Trophoblast cell (in vitro differentiated cells and primary cell): ENCODE measurements at regions not wholly inside any gene's neighbourhood (a gene's known extent, or its start where the extent isn't known, plus 50 kb on each side); places are given as distances from the start of the nearest gene placed in this dataset.

ENCODE experiments used
- DNase-seq, 2 donors: peaks; one replicate each; pipeline ENCODE4 v3.0.0-alpha.2; 2016
- H2AFZ ChIP-seq: 2 replicates; pipeline ENCODE4 v1.6.1; 2013; ENCODE audit warnings: low read length, moderate library complexity, mild to moderate bottlenecking; ENCODE audit not compliant: insufficient read depth, poor library complexity
- H2AK5ac ChIP-seq: 2 replicates; pipeline ENCODE4 v1.6.1; 2013; ENCODE audit warnings: mild to moderate bottlenecking, low read length
- H2BK120ac ChIP-seq: 2 replicates; pipeline ENCODE4 v1.6.1; 2013; ENCODE audit warnings: low read length, mild to moderate bottlenecking, moderate library complexity; ENCODE audit not compliant: insufficient read depth, poor library complexity
- H2BK12ac ChIP-seq: 2 replicates; pipeline ENCODE4 v1.6.1; 2013; ENCODE audit warnings: mild to moderate bottlenecking, low read length, moderate library complexity
- H2BK5ac ChIP-seq: 2 replicates; pipeline ENCODE4 v1.6.1; 2013; ENCODE audit warnings: low read length, low read depth, moderate library complexity, mild to moderate bottlenecking; ENCODE audit not compliant: poor library complexity
- H3K14ac ChIP-seq: 2 replicates; pipeline ENCODE4 v1.6.1; 2013; ENCODE audit warnings: mild to moderate bottlenecking, low read length
- H3K18ac ChIP-seq: 2 replicates; pipeline ENCODE4 v1.6.1; 2013; ENCODE audit warnings: mild to moderate bottlenecking, low read length
- H3K23ac ChIP-seq: 2 replicates; pipeline ENCODE4 v1.6.1; 2013; ENCODE audit warnings: low read length
- H3K27ac ChIP-seq: 2 replicates; pipeline ENCODE4 v1.5.1; 2013; ENCODE audit warnings: low read depth, mild to moderate bottlenecking, inconsistent platforms, low read length, moderate library complexity
- H3K27me3 ChIP-seq: 2 replicates; pipeline ENCODE4 v1.6.1; 2013; ENCODE audit warnings: inconsistent platforms, mild to moderate bottlenecking, low read length, moderate library complexity; ENCODE audit not compliant: insufficient read depth
- H3K36me3 ChIP-seq, 2 experiments: 1 replicate in 1 of 2; 2 replicates in 1 of 2; pipeline ENCODE4 v1.6.1; 2013; ENCODE audit warnings: low read length in 2 of 2, mild to moderate bottlenecking in 2 of 2, moderate library complexity in 1 of 2; ENCODE audit not compliant: insufficient read depth in 2 of 2, control insufficient read depth in 1 of 2
- H3K4ac ChIP-seq: 2 replicates; pipeline ENCODE4 v1.6.1; 2013; ENCODE audit warnings: low read depth, mild to moderate bottlenecking, low read length, moderate library complexity
- H3K4me1 ChIP-seq, 2 experiments: 1 replicate in 1 of 2; 2 replicates in 1 of 2; pipeline ENCODE4 v1.6.1; 2013; ENCODE audit warnings: low read length in 2 of 2, mild to moderate bottlenecking in 2 of 2, moderate library complexity in 1 of 2; ENCODE audit not compliant: insufficient read depth in 2 of 2, control insufficient read depth in 1 of 2
- H3K4me2 ChIP-seq: 2 replicates; pipeline ENCODE4 v1.6.1; 2013; ENCODE audit warnings: inconsistent platforms, mild to moderate bottlenecking, low read length, moderate library complexity
- H3K4me3 ChIP-seq: 2 replicates; pipeline ENCODE4 v1.5.1; 2013; ENCODE audit warnings: mild to moderate bottlenecking, low read depth, low read length, inconsistent platforms
- H3K79me1 ChIP-seq: one replicate; pipeline ENCODE4 v1.6.1; 2013; ENCODE audit warnings: low read length
- H3K79me2 ChIP-seq: 2 replicates; pipeline ENCODE4 v1.6.1; 2013; ENCODE audit warnings: low read length, mild to moderate bottlenecking; ENCODE audit not compliant: control insufficient read depth, insufficient read depth, poor library complexity
- H3K9ac ChIP-seq: 2 replicates; pipeline ENCODE4 v1.6.1; 2013; ENCODE audit warnings: mild to moderate bottlenecking, low read length
- H3K9me3 ChIP-seq: 2 replicates; pipeline ENCODE4 v1.6.1; 2013; ENCODE audit warnings: low read depth, mild to moderate bottlenecking, control low read depth, inconsistent platforms, low read length; ENCODE audit not compliant: insufficient read depth
- H4K12ac ChIP-seq: 2 replicates; pipeline ENCODE4 v1.6.1; 2013; ENCODE audit warnings: low read depth, mild to moderate bottlenecking, low read length, moderate library complexity
- H4K8ac ChIP-seq: 2 replicates; pipeline ENCODE4 v1.6.1; 2013; ENCODE audit warnings: low read depth, mild to moderate bottlenecking, low read length, moderate library complexity
- H4K91ac ChIP-seq: one replicate; pipeline ENCODE4 v1.6.1; 2013; ENCODE audit warnings: low read depth, mild to moderate bottlenecking, low read length, moderate library complexity
- WGBS: extraction: QIAGEN DNeasy Blood & Tissue Kit; methylation state at CpG from one replicate; pipeline ENCODE4 v1.1.7; 2013; ENCODE audit warnings: missing lambda C conversion rate; ENCODE audit not compliant: insufficient read length, insufficient coverage; ENCODE audit errors: extremely low coverage; 5-methylcytosine and 5-hydroxymethylcytosine counted together

GRCh38 chr11:47915783-47916182 lies 64.6 kb upstream of the PTPRJ start:
- no peak for DNase-seq
- Histone ChIP-seq H3K14ac (peak overlapping the region; percentile 26), H3K79me1 (peaks cover 14% of the 10 kb centered on the region), H3K4ac (peak overlapping the region; percentile 21), H3K9ac (no peak overlapping the region), H3K4me1 (peaks cover 25 to 34% of the 10 kb centered on the region in 2 experiments), H2AK5ac (peak overlapping the region; percentile 80), H2BK12ac (peak overlapping the region; percentile 96), H4K8ac (peak overlapping the region; percentile 53), H2BK120ac (peak overlapping the region; percentile 67), H3K4me2 (no peak overlapping the region), H3K79me2 (no peaks in the 10 kb centered on the region), H4K91ac (peak overlapping the region; percentile 56), H3K4me3 (no peak overlapping the region), H3K27me3 (no peaks in the 10 kb centered on the region), H2BK5ac (peak overlapping the region; percentile 59), H4K12ac (no peak overlapping the region), H3K18ac (no peak overlapping the region), H3K23ac (no peak overlapping the region), H3K9me3 (no peaks in the 10 kb centered on the region), H2AFZ (no peak overlapping the region), H3K27ac (peak overlapping the region; percentile 77), H3K36me3 (no peaks in the 10 kb centered on the region)

DNA sequence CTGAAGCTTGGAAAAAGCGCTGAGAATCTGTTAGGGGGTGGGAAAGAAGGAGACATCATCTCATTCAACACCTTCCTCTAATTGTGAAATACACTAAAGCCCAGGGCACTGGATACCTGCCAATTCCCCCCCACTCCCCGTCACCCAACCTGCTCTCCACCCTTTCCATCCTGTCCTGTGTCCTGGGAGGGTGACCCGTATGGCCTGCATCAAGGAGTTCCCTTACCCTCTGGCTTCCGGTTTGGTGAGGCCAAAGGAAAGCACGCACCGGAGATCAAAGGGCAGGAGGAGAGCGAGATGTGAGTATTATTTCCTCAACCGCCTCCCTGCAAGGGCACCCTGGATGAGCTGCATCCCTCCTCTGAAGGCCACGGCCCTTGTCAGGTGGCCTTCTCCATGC lies 65.0 kb upstream of the PTPRJ start:
- H3K9ac ChIP-seq = no peak overlapping the region
- peak; percentile 93 to 98 for DNase-seq
- H2BK12ac ChIP-seq = peak overlapping the region; percentile 94
- H3K4me2 ChIP-seq = no peak overlapping the region
- H2BK5ac ChIP-seq = peak overlapping the region; percentile 29
- no peaks in the 10 kb centered on the region for H3K27me3 ChIP-seq
- peaks cover 16% of the 10 kb centered on the region for H3K79me1 ChIP-seq
- H3K36me3 ChIP-seq = no peaks in the 10 kb centered on the region
- H3K4me3 ChIP-seq = no peak overlapping the region
- peak overlapping the region; percentile 56 for H4K91ac ChIP-seq
- H3K9me3 ChIP-seq = no peaks in the 10 kb centered on the region
- no peak overlapping the region for H3K23ac ChIP-seq
- H3K4me1 ChIP-seq = peaks cover 28 to 37% of the 10 kb centered on the region in 2 experiments
- no CpG with 5 or more reads among the region's 9 CpGs for WGBS
- peak overlapping the region; percentile 23 for H3K14ac ChIP-seq
- H3K27ac ChIP-seq = no peak overlapping the region
- peak overlapping the region; percentile 67 for H2BK120ac ChIP-seq
- no peak overlapping the region for H2AFZ ChIP-seq
- no peaks in the 10 kb centered on the region for H3K79me2 ChIP-seq
- no peak overlapping the region for H4K12ac ChIP-seq
- no peak overlapping the region for H3K4ac ChIP-seq
- H3K18ac ChIP-seq = no peak overlapping the region
- H2AK5ac ChIP-seq = peak overlapping the region; percentile 80
- peak overlapping the region; percentile 3 for H4K8ac ChIP-seq

DNA sequence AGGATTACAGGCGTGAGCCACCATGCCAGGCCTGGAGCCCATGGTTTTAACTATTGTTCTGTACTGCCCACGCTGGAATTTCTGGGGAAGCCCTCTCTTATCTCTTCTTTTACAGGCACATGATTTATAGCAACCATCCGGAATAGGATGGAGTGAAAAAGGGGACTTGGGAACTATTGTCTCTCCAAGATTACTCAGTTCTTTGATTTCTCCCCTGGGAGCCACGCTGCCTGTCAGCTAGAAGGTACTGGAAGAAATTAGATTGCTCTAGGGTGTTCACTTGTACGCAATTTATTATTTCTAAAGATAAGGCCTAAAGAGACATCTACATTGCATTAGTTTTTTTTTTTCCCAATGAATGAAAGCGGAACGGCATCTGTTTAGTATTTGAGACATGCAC lies 65.6 kb upstream of the PTPRJ start:
- H2BK12ac ChIP-seq = no peak overlapping the region
- H3K79me1 ChIP-seq = peaks cover 16% of the 10 kb centered on the region
- H3K4ac ChIP-seq = no peak overlapping the region
- no peak overlapping the region for H2AK5ac ChIP-seq
- no peaks in the 10 kb centered on the region for H3K9me3 ChIP-seq
- no peak overlapping the region for H3K23ac ChIP-seq
- no peak overlapping the region for H4K12ac ChIP-seq
- H3K27ac ChIP-seq = no peak overlapping the region
- no peak overlapping the region for H3K18ac ChIP-seq
- no peak overlapping the region for H4K91ac ChIP-seq
- H4K8ac ChIP-seq = no peak overlapping the region
- no peak overlapping the region for H2BK120ac ChIP-seq
- no peak overlapping the region for H3K9ac ChIP-seq
- no peaks in the 10 kb centered on the region for H3K36me3 ChIP-seq
- H3K14ac ChIP-seq = no peak overlapping the region
- no peak for DNase-seq
- no peak overlapping the region for H2AFZ ChIP-seq
- H3K27me3 ChIP-seq = no peaks in the 10 kb centered on the region
- no CpG with 5 or more reads among the region's 7 CpGs for WGBS
- no peaks in the 10 kb centered on the region for H3K79me2 ChIP-seq
- no peak overlapping the region for H3K4me2 ChIP-seq
- H2BK5ac ChIP-seq = no peak overlapping the region
- H3K4me1 ChIP-seq = peaks cover 30 to 39% of the 10 kb centered on the region in 2 experiments
- H3K4me3 ChIP-seq = no peak overlapping the region

- peak overlapping the region; percentile 32 for H3K14ac ChIP-seq
- H3K4me1 ChIP-seq = peaks cover 28 to 33% of the 10 kb centered on the region in 2 experiments
- no peak overlapping the region for H4K8ac ChIP-seq
- peak overlapping the region; percentile 15 for H2AK5ac ChIP-seq
- H3K23ac ChIP-seq = no peak overlapping the region
- peaks cover 16% of the 10 kb centered on the region for H3K79me1 ChIP-seq
- no peak overlapping the region for H2BK5ac ChIP-seq
- no peak overlapping the region for H4K12ac ChIP-seq
- H3K79me2 ChIP-seq = no peaks in the 10 kb centered on the region
- peak overlapping the region; percentile 23 for H2BK12ac ChIP-seq
- H4K91ac ChIP-seq = no peak overlapping the region
- no peak overlapping the region for H3K4ac ChIP-seq
- no peak overlapping the region for H3K4me3 ChIP-seq
- no peak for DNase-seq
- no peak overlapping the region for H3K27ac ChIP-seq
- H3K18ac ChIP-seq = no peak overlapping the region
- no peaks in the 10 kb centered on the region for H3K36me3 ChIP-seq
- no CpG with 5 or more reads among the region's 8 CpGs for WGBS
- H3K27me3 ChIP-seq = no peaks in the 10 kb centered on the region
- no peaks in the 10 kb centered on the region for H3K9me3 ChIP-seq
- no peak overlapping the region for H3K9ac ChIP-seq
- no peak overlapping the region for H2AFZ ChIP-seq
- no peak overlapping the region for H3K4me2 ChIP-seq
- H2BK120ac ChIP-seq = peak overlapping the region; percentile 7
These were observed 65.5 kb upstream of the NUP160 start for GRCh38 chr11:47913529-47914244.
